Progenitor cell of endocrine pancreas (in vitro differentiated cells): ENCODE measurements at regions not wholly inside any gene's neighbourhood (a gene's known extent, or its start where the extent isn't known, plus 50 kb on each side); places are given as distances from the start of the nearest gene placed in this dataset.
"Not testable (repeated sequence)": the region's sequence is repeated elsewhere in the genome, so short reads cannot be mapped to it uniquely, and the experiment has no call there.

Experiments used
- DNase-seq: peaks from one replicate; pipeline ENCODE4 v3.0.0; 2021; ENCODE audit warnings: low spot score; ENCODE audit not compliant: unreplicated experiment
- H3K27ac Mint-ChIP-seq: 2 replicates; pipeline ENCODE4 v1.8.0; 2021; ENCODE audit warnings: mild to moderate bottlenecking, moderate library complexity, mixed read lengths
- H3K27me3 Mint-ChIP-seq: 2 replicates; pipeline ENCODE4 v1.8.0; 2021; ENCODE audit warnings: mixed read lengths
- H3K36me3 Mint-ChIP-seq: 2 replicates; pipeline ENCODE4 v1.8.0; 2022; ENCODE audit warnings: mixed read lengths; ENCODE audit not compliant: insufficient read depth
- H3K4me1 Mint-ChIP-seq: 2 replicates; pipeline ENCODE4 v1.8.0; 2021; ENCODE audit warnings: low read depth, mixed read lengths
- H3K4me3 Mint-ChIP-seq: 2 replicates; pipeline ENCODE4 v1.8.0; 2021; ENCODE audit warnings: low read depth, mild to moderate bottlenecking, moderate library complexity, mixed read lengths
- H3K9me3 Mint-ChIP-seq: 2 replicates; pipeline ENCODE4 v1.8.0; 2021; ENCODE audit warnings: low read depth, mixed read lengths
- TF ChIP-seq, protein P1 (sequence below): fragments of 200-600 bp; sonication (generic); IDR thresholded peaks from one replicate; pipeline ENCODE4 v1.5.0; 2021; ENCODE audit warnings: antibody characterized with exemption, mild to moderate bottlenecking; ENCODE audit not compliant: unreplicated experiment

DNA sequence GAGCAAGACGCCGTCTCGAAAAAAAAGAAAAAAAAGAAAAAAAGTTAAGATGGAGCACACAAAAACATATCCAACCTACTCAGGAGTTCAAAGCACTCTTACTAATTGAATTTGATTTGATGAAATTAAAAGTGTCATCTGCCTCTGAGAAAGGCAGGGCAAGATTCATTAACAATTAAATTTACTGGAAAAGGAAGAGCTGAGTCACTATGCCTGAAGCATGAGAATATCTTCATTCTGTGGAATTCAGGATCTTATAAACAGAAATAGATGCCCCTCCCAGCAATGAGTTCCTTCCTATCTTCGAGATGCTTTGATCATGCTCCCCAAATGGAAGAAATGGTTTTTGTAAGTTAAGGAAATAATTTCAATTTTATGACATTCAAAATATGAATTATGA is 61.0 kb upstream of the ST3GAL6 start:
- Mint-ChIP-seq H3K4me1 (no peaks in the 10 kb centered on the region), H3K27me3 (no peaks in the 10 kb centered on the region), H3K36me3 (no peaks in the 10 kb centered on the region), H3K4me3 (no peak overlapping the region), H3K27ac (no peak overlapping the region), H3K9me3 (no peaks in the 10 kb centered on the region)
- DNase-seq: no peak
- TF ChIP-seq, protein P1, sequence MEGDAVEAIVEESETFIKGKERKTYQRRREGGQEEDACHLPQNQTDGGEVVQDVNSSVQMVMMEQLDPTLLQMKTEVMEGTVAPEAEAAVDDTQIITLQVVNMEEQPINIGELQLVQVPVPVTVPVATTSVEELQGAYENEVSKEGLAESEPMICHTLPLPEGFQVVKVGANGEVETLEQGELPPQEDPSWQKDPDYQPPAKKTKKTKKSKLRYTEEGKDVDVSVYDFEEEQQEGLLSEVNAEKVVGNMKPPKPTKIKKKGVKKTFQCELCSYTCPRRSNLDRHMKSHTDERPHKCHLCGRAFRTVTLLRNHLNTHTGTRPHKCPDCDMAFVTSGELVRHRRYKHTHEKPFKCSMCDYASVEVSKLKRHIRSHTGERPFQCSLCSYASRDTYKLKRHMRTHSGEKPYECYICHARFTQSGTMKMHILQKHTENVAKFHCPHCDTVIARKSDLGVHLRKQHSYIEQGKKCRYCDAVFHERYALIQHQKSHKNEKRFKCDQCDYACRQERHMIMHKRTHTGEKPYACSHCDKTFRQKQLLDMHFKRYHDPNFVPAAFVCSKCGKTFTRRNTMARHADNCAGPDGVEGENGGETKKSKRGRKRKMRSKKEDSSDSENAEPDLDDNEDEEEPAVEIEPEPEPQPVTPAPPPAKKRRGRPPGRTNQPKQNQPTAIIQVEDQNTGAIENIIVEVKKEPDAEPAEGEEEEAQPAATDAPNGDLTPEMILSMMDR: no peak

DNA sequence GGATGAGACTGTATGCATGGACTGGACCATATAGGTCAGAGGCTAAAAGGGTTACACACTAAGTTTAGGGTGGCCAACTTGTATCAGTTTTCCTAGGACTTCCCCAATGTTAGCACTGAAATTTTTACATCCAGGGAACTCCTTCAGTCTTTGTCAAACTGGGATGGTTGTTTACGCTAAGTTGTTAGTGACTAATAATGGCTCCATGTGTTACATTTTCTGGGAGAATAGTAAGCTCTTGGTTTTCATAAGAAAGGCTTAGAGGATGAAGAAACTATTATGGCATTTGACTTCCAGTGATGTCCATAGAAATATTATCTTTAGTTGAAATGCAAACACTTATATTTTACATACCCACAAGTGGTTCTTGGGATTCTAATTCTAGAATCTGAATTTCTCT is 57.9 kb upstream of the ST3GAL6 start:
- H3K27me3 Mint-ChIP-seq: no peaks in the 10 kb centered on the region
- no peak for DNase-seq
- H3K27ac Mint-ChIP-seq: no peak overlapping the region
- H3K9me3 Mint-ChIP-seq: no peaks in the 10 kb centered on the region
- H3K4me3 Mint-ChIP-seq: no peak overlapping the region
- no peaks in the 10 kb centered on the region for H3K36me3 Mint-ChIP-seq
- TF ChIP-seq, protein P1: no peak
- H3K4me1 Mint-ChIP-seq: peaks cover 18% of the 10 kb centered on the region

DNA sequence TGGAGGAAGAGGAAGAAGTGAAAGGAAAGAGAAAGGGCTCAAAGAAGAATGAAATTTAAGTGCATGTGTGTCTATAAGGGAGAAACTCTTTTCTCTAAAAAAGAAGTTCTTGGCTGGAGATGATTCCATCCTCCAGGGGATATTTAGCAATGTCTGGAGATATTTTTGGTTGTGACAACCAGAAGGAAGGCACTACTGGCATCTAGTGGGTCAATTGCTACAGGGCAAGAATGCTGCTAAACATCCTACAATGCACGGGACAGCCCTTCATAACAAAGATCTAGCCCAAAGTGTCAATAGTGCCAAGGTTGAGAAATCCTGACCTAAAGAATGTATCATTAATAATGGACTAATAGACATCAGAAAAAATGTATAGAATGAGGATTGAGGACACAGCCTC is 57.4 kb upstream of the ST3GAL6 start:
- no peak overlapping the region for H3K4me3 Mint-ChIP-seq
- H3K9me3 Mint-ChIP-seq: no peaks in the 10 kb centered on the region
- TF ChIP-seq, protein P1: no peak
- no peaks in the 10 kb centered on the region for H3K36me3 Mint-ChIP-seq
- H3K27me3 Mint-ChIP-seq: no peaks in the 10 kb centered on the region
- peaks cover 21% of the 10 kb centered on the region for H3K4me1 Mint-ChIP-seq
- DNase-seq: no peak
- H3K27ac Mint-ChIP-seq: no peak overlapping the region

DNA sequence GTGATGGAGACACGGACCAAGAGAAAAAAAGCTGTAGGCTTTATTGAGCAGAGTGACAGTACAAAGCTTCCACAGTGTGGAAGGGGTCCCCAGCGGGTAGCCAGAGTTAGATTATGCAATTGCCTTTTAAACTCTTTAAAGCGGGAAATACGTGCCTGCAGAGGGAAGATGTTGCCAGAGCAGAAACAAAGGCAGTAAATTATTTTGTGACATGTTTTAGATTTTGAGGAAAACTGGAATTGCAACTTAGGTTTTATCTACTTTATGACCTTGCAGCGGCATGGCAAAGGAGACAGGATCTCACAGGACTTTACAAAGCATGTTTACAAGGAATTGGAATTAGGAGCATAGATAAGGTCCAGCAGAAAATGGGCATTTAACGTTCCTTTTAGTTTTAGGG is 54.5 kb upstream of the ST3GAL6 start:
- not testable (repeated sequence) for H3K27ac Mint-ChIP-seq, H3K9me3 Mint-ChIP-seq, H3K36me3 Mint-ChIP-seq, H3K27me3 Mint-ChIP-seq, H3K4me3 Mint-ChIP-seq, DNase-seq
- H3K4me1 Mint-ChIP-seq: peaks cover 24% of the 10 kb centered on the region

DNA sequence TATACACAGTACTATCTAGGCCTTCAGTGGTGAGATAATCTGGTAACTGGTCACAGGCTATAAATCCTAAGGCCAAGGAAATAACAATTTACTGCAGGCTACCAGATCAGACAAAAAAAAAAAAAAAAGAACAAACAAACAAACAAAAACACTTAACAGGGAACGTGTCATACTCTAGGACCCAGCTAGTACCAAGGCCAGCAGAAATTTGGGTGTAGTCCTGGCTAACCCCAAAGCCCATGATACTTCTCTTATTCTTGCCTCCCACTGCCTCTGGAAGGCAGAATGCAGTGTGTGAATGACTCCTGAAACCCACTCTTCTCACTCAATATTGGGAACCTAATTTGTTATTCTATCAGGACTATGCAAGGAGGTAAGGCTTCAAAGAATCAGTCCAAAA is 53.7 kb upstream of the ST3GAL6 start:
- no peak for DNase-seq
- no peaks in the 10 kb centered on the region for H3K36me3 Mint-ChIP-seq
- TF ChIP-seq, protein P1: no peak
- no peaks in the 10 kb centered on the region for H3K27me3 Mint-ChIP-seq
- no peak overlapping the region for H3K4me3 Mint-ChIP-seq
- no peak overlapping the region for H3K27ac Mint-ChIP-seq
- H3K4me1 Mint-ChIP-seq: peaks cover 24% of the 10 kb centered on the region
- H3K9me3 Mint-ChIP-seq: peaks cover 9% of the 10 kb centered on the region

DNA sequence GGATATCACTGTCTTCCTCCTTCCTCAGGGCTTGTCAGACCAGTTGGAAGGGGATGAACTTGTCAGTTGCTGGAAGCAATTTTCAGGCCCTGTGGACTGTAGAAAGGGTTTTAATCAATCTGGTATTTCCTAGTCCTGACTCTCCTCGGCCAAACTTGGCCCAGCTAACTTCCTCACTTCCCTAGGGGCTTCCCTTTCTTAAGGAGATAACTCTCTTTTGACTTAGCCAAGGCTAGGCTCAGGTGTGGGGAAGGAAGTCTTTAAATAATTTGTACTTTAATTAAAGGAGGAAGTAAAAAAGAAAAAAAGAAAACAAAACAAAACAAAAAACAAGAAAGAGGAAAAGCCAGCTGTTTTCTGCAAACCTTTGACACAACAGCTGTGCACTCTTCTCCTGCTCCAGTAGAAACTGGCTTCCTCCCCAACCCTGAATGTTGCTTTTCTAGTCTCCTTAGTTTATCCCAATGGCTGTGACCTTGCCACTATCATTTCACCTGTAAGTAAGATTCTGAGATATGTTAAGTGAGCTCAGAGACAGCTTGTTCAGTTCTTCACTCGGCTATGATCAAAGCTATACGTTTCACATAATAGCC is 53.0 kb upstream of the ST3GAL6 start:
- DNase-seq: no peak
- H3K36me3 Mint-ChIP-seq: no peaks in the 10 kb centered on the region
- no peaks in the 10 kb centered on the region for H3K27me3 Mint-ChIP-seq
- H3K4me3 Mint-ChIP-seq: no peak overlapping the region
- no peak overlapping the region for H3K27ac Mint-ChIP-seq
- peaks cover 9% of the 10 kb centered on the region for H3K9me3 Mint-ChIP-seq
- H3K4me1 Mint-ChIP-seq: peaks cover 24% of the 10 kb centered on the region
- TF ChIP-seq, protein P1: no peak
